GM23338 (cell line): ENCODE measurements at regions not wholly inside any gene's neighbourhood (a gene's known extent, or its start where the extent isn't known, plus 50 kb on each side); places are given as distances from the start of the nearest gene placed in this dataset.

Source experiments
- CREB1 ChIP-seq: fragments of 250-450 bp; sonication (Bioruptor Pico); IDR thresholded peaks from 2 replicates; pipeline ENCODE4 v1.5.0; 2020; ENCODE audit warnings: low read depth, mild to moderate bottlenecking, moderate library complexity
- EZH2 ChIP-seq: fragments of 200-600 bp; sonication (generic); IDR thresholded peaks from one replicate; pipeline ENCODE4 v1.8.0; 2017; ENCODE audit warnings: antibody characterized with exemption, mild to moderate bottlenecking, low read depth; ENCODE audit not compliant: unreplicated experiment
- EZH2phosphoT487 ChIP-seq: fragments of 200-600 bp; sonication (generic); IDR thresholded peaks from one replicate; pipeline ENCODE4 v1.8.1; 2018; ENCODE audit warnings: antibody characterized with exemption; ENCODE audit not compliant: unreplicated experiment
- JUNB ChIP-seq: IDR thresholded peaks from one replicate; pipeline ENCODE4 v1.6.1; 2016; ENCODE audit warnings: antibody characterized with exemption; ENCODE audit not compliant: unreplicated experiment
- POLR2AphosphoS5 ChIP-seq: IDR thresholded peaks from 2 replicates; pipeline ENCODE4 v1.6.1; 2016; ENCODE audit warnings: antibody characterized with exemption, low read depth
- TF ChIP-seq, protein P1 (sequence below), 2 experiments: fragments of 200-600 bp in 1 of 2; sonication (generic) in 1 of 2; conservative IDR thresholded peaks; 2 replicates each; pipeline versions ENCODE4 v1.5.1 to v1.6.1; 2016 to 2017; ENCODE audit warnings: antibody characterized with exemption in 2 of 2, low read depth in 2 of 2, mild to moderate bottlenecking in 2 of 2, moderate library complexity in 1 of 2
- TF ChIP-seq, protein P2 (sequence below): IDR thresholded peaks from one replicate; pipeline ENCODE4 v1.6.1; 2018; ENCODE audit warnings: antibody characterized with exemption; ENCODE audit not compliant: unreplicated experiment

DNA sequence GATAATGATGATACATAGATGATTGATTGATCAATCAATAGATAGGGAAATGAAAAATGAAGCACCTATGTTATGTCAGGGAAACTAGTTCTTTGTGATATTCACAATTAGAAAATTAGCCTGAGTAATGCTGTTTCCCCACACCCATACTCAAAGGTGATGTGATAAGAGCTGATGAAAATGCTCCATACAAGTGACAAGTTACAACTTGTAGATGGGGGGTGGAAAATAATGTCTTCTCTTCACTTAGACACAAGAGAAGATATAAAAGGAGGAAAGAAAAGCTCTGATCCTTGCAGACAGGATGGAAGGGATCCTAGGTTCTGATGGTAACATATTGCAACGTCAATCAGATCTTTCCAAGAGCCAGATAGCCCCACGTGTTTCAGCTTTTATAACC lies 365.9 kb downstream of the AKAIN1 start:
- TF ChIP-seq, protein P1, sequence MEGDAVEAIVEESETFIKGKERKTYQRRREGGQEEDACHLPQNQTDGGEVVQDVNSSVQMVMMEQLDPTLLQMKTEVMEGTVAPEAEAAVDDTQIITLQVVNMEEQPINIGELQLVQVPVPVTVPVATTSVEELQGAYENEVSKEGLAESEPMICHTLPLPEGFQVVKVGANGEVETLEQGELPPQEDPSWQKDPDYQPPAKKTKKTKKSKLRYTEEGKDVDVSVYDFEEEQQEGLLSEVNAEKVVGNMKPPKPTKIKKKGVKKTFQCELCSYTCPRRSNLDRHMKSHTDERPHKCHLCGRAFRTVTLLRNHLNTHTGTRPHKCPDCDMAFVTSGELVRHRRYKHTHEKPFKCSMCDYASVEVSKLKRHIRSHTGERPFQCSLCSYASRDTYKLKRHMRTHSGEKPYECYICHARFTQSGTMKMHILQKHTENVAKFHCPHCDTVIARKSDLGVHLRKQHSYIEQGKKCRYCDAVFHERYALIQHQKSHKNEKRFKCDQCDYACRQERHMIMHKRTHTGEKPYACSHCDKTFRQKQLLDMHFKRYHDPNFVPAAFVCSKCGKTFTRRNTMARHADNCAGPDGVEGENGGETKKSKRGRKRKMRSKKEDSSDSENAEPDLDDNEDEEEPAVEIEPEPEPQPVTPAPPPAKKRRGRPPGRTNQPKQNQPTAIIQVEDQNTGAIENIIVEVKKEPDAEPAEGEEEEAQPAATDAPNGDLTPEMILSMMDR (conservative IDR thresholded peaks at IDR 0.05; ENCODE audit: low read depth in 2 of 2): no peak
- TF ChIP-seq, protein P2, sequence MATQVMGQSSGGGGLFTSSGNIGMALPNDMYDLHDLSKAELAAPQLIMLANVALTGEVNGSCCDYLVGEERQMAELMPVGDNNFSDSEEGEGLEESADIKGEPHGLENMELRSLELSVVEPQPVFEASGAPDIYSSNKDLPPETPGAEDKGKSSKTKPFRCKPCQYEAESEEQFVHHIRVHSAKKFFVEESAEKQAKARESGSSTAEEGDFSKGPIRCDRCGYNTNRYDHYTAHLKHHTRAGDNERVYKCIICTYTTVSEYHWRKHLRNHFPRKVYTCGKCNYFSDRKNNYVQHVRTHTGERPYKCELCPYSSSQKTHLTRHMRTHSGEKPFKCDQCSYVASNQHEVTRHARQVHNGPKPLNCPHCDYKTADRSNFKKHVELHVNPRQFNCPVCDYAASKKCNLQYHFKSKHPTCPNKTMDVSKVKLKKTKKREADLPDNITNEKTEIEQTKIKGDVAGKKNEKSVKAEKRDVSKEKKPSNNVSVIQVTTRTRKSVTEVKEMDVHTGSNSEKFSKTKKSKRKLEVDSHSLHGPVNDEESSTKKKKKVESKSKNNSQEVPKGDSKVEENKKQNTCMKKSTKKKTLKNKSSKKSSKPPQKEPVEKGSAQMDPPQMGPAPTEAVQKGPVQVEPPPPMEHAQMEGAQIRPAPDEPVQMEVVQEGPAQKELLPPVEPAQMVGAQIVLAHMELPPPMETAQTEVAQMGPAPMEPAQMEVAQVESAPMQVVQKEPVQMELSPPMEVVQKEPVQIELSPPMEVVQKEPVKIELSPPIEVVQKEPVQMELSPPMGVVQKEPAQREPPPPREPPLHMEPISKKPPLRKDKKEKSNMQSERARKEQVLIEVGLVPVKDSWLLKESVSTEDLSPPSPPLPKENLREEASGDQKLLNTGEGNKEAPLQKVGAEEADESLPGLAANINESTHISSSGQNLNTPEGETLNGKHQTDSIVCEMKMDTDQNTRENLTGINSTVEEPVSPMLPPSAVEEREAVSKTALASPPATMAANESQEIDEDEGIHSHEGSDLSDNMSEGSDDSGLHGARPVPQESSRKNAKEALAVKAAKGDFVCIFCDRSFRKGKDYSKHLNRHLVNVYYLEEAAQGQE: no peak
- TF ChIP-seq EZH2: no peak
- no peak for TF ChIP-seq POLR2AphosphoS5
- no peak for TF ChIP-seq EZH2phosphoT487
- no peak for TF ChIP-seq JUNB
- TF ChIP-seq CREB1 (CRISPR knock-in tag): no peak
